ENCODE measurements at regions not wholly inside any gene's neighbourhood (a gene's known extent, or its start where the extent isn't known, plus 50 kb on each side); places are given as distances from the start of the nearest gene placed in this dataset.

DNA sequence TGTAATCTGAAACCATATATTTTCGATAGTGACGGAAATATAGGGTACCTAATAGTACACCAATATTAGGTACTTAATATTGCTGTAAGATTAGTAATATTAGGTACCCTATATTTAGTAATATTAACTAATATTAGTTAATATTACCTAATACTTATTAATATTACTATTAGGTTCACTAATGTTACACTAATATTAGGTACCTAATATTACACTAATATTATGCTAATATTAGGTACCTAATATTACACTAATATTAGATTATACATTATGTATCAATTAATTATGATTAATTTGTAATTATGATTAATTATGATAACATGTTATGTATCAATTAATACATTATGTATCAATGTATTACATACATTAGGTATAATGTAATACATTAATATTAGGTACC is 518.2 kb upstream of the LRATD1 start:
- DNase-seq (ENCODE audit: low spot score in 2 of 2) = no peak
- H3K4me1 ChIP-seq = no peaks in the 10 kb centered on the region
- intact Hi-C loops (cut with DNase I) = no loop called here
- H3K36me3 ChIP-seq = no peaks in the 10 kb centered on the region
- H3K4me3 ChIP-seq = no peak overlapping the region
- H3K9me3 ChIP-seq = no peaks in the 10 kb centered on the region
- TF ChIP-seq, protein P1, sequence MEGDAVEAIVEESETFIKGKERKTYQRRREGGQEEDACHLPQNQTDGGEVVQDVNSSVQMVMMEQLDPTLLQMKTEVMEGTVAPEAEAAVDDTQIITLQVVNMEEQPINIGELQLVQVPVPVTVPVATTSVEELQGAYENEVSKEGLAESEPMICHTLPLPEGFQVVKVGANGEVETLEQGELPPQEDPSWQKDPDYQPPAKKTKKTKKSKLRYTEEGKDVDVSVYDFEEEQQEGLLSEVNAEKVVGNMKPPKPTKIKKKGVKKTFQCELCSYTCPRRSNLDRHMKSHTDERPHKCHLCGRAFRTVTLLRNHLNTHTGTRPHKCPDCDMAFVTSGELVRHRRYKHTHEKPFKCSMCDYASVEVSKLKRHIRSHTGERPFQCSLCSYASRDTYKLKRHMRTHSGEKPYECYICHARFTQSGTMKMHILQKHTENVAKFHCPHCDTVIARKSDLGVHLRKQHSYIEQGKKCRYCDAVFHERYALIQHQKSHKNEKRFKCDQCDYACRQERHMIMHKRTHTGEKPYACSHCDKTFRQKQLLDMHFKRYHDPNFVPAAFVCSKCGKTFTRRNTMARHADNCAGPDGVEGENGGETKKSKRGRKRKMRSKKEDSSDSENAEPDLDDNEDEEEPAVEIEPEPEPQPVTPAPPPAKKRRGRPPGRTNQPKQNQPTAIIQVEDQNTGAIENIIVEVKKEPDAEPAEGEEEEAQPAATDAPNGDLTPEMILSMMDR (IDR thresholded peaks at IDR 0.05) = no peak
- H3K27ac ChIP-seq = no peak overlapping the region
- no peaks in the 10 kb centered on the region for H3K27me3 ChIP-seq

DNA sequence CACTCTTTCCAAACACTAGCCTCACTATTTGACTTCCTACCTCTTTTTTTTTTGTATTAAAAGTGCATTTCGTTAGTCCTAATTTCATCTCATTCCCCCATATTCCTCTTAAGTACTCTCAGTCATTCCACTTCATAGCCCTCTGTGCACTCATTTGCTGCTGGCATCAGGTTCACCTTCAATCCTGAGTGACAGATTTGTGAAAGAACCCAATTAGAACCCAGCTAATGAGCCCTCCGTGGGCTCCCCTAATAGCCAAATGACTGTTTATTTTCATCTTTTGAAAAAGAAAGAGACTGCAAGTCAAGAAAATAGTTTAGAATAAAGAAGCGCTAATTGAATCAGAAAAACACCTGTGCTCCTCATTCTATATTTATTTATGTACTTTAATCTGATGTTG is 512.1 kb upstream of the LRATD1 start:
- Histone ChIP-seq H3K27ac (no peak overlapping the region), H3K4me1 (no peaks in the 10 kb centered on the region), H3K4me3 (no peak overlapping the region), H3K27me3 (no peaks in the 10 kb centered on the region), H3K9me3 (no peaks in the 10 kb centered on the region), H3K36me3 (no peaks in the 10 kb centered on the region)
- DNase-seq (ENCODE audit: low spot score in 2 of 2) = no peak
- TF ChIP-seq, protein P1 (IDR thresholded peaks at IDR 0.05) = no peak
- intact Hi-C loops (cut with DNase I) = no loop called here

DNA sequence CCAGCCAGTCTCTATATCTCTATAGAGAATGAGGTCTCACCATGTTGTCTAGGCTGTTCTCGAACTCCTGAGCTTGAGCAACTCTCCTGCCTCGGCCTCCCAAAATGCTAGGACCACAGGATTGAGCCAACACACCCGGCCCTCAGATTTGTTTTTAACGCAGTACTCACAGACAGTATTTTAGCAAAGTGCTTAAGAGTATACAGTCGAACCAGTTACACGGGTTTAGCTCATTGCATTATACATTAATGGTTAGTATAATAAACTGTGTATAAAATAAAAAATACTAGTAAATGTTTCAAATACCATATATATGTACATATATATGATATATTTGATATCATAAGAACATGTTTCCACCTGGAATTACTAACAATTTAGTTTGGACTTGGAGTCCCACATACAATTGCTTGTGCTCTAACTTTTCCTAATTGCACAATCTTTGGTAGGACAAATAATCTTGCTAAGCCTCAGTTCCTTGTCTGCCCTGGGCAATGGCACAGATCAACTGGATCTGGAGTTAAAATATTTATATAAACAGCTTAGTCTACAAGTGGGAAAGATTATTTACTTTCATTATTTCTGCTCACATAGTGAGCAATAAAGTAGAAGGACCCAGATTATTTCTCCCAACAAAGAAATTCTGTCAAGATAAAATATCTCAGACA is 508.9 kb upstream of the LRATD1 start:
- TF ChIP-seq, protein P1 (IDR thresholded peaks at IDR 0.05) = no peak
- Histone ChIP-seq H3K4me3 (no peak overlapping the region), H3K9me3 (no peaks in the 10 kb centered on the region), H3K27me3 (no peaks in the 10 kb centered on the region), H3K4me1 (no peaks in the 10 kb centered on the region), H3K36me3 (no peaks in the 10 kb centered on the region), H3K27ac (no peak overlapping the region)
- intact Hi-C loops (cut with DNase I) = no loop called here
- DNase-seq (ENCODE audit: low spot score in 2 of 2) = no peak

DNA sequence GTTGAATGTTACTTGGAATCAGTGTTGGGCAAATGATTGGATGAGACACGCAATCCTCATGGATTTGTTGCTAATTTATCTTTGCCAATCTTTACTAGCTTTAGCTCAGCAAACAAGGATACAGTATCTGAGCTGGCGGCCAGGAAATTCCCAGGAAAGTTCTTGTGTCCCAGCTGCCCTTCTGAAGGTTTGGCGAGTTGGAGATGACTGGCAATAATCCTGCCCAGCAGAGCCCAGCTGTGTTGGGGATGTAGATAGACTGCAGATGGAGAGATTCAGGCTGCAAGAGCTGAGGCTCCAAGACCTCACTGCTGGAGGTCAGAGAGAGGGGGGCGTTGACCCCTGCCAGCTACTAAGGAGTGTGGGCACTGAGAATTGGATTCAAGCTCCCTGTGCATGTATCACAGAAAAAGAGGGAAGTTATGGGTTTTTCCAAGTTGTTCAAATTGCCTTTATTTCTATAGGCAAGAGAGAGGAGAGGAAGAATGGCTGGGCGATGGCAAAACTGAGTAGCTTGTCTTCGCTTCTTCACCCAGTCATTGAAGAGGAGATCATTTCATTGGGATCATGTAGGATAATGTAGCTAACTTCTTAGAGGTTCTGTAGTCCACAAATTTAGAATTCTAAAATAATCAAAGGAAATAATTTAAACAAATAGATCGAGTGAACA is 506.8 kb upstream of the LRATD1 start:
- Histone ChIP-seq H3K4me3 (no peak overlapping the region), H3K36me3 (no peaks in the 10 kb centered on the region), H3K9me3 (no peaks in the 10 kb centered on the region), H3K27ac (no peak overlapping the region), H3K27me3 (no peaks in the 10 kb centered on the region), H3K4me1 (no peaks in the 10 kb centered on the region)
- no peak for DNase-seq (ENCODE audit: low spot score in 2 of 2)
- intact Hi-C loops (cut with DNase I) = no loop called here
- TF ChIP-seq, protein P1 (IDR thresholded peaks at IDR 0.05) = no peak

DNA sequence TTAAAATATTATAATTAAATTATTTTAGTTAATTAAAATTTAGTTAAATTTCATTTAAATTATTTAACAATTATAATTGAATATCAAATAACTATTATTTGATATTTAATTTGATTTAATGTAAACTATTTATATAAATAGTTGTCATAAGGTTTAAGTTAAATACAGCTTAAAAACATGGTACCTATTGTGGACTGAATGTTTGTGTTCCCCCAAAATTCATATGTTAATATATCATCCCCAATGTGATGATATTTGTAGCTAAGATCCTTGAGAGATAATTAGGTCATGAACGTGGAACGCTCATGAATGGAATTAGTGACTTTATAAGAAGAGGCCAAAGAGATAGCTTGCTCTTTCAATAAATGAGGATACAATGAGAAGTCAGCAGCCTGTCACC is 505.7 kb upstream of the LRATD1 start:
- Histone ChIP-seq H3K27me3 (no peaks in the 10 kb centered on the region), H3K4me3 (no peak overlapping the region), H3K36me3 (no peaks in the 10 kb centered on the region), H3K4me1 (no peaks in the 10 kb centered on the region), H3K9me3 (no peaks in the 10 kb centered on the region), H3K27ac (no peak overlapping the region)
- no peak for DNase-seq (ENCODE audit: low spot score in 2 of 2)
- TF ChIP-seq, protein P1 (IDR thresholded peaks at IDR 0.05) = no peak
- intact Hi-C loops (cut with DNase I) = no loop called here
